Progenitor cell of endocrine pancreas (in vitro differentiated cells): ENCODE measurements at regions not wholly inside any gene's neighbourhood (a gene's known extent, or its start where the extent isn't known, plus 50 kb on each side); places are given as distances from the start of the nearest gene placed in this dataset.

Source experiments
- DNase-seq: peaks from one replicate; pipeline ENCODE4 v3.0.0; 2021; ENCODE audit warnings: low spot score; ENCODE audit not compliant: unreplicated experiment
- H3K27ac Mint-ChIP-seq: 2 replicates; pipeline ENCODE4 v1.8.0; 2021; ENCODE audit warnings: mild to moderate bottlenecking, moderate library complexity, mixed read lengths
- H3K27me3 Mint-ChIP-seq: 2 replicates; pipeline ENCODE4 v1.8.0; 2021; ENCODE audit warnings: mixed read lengths
- H3K36me3 Mint-ChIP-seq: 2 replicates; pipeline ENCODE4 v1.8.0; 2022; ENCODE audit warnings: mixed read lengths; ENCODE audit not compliant: insufficient read depth
- H3K4me1 Mint-ChIP-seq: 2 replicates; pipeline ENCODE4 v1.8.0; 2021; ENCODE audit warnings: low read depth, mixed read lengths
- H3K4me3 Mint-ChIP-seq: 2 replicates; pipeline ENCODE4 v1.8.0; 2021; ENCODE audit warnings: low read depth, mild to moderate bottlenecking, moderate library complexity, mixed read lengths
- H3K9me3 Mint-ChIP-seq: 2 replicates; pipeline ENCODE4 v1.8.0; 2021; ENCODE audit warnings: low read depth, mixed read lengths
- CTCF ChIP-seq: fragments of 200-600 bp; sonication (generic); IDR thresholded peaks from one replicate; pipeline ENCODE4 v1.5.0; 2021; ENCODE audit warnings: antibody characterized with exemption, mild to moderate bottlenecking; ENCODE audit not compliant: unreplicated experiment

GRCh38 chr1:98267423-98267822, 346.6 kb upstream of the DPYD start:
- Mint-ChIP-seq H3K36me3 (peaks cover 7% of the 10 kb centered on the region), H3K9me3 (peaks cover 19% of the 10 kb centered on the region), H3K27ac (no peak overlapping the region), H3K4me1 (peaks cover 3% of the 10 kb centered on the region), H3K4me3 (no peak overlapping the region), H3K27me3 (no peaks in the 10 kb centered on the region)
- TF ChIP-seq CTCF, result no peak
- DNase-seq, result no peak

- Mint-ChIP-seq H3K27ac (no peak overlapping the region), H3K4me3 (no peak overlapping the region), H3K27me3 (no peaks in the 10 kb centered on the region), H3K4me1 (peaks cover 3% of the 10 kb centered on the region), H3K36me3 (no peaks in the 10 kb centered on the region), H3K9me3 (peaks cover 4% of the 10 kb centered on the region)
- no peak for TF ChIP-seq CTCF
- no peak for DNase-seq
These were observed 343.9 kb upstream of the DPYD start for GRCh38 chr1:98264727-98265126.

GRCh38 chr1:98260839-98261238, 340.0 kb upstream of the DPYD start:
- no peak for TF ChIP-seq CTCF
- DNase-seq, result no peak

GRCh38 chr1:98260412-98260811, 339.6 kb upstream of the DPYD start:
- Mint-ChIP-seq H3K9me3 (peaks cover 4% of the 10 kb centered on the region), H3K27me3 (no peaks in the 10 kb centered on the region), H3K4me1 (no peaks in the 10 kb centered on the region), H3K4me3 (no peak overlapping the region), H3K27ac (no peak overlapping the region), H3K36me3 (peaks cover 3% of the 10 kb centered on the region)
- TF ChIP-seq CTCF, result no peak
- no peak for DNase-seq

More at GRCh38 chr1:98260839-98261238, 340.0 kb upstream of the DPYD start:
- peaks cover 3% of the 10 kb centered on the region for H3K4me1 Mint-ChIP-seq
- peaks cover 4% of the 10 kb centered on the region for H3K9me3 Mint-ChIP-seq
- H3K36me3 Mint-ChIP-seq, result peaks cover 3% of the 10 kb centered on the region
- H3K4me3 Mint-ChIP-seq, result no peak overlapping the region
- H3K27ac Mint-ChIP-seq, result no peak overlapping the region
- H3K27me3 Mint-ChIP-seq, result no peaks in the 10 kb centered on the region

- Mint-ChIP-seq H3K36me3 (peaks cover 3% of the 10 kb centered on the region), H3K27ac (no peak overlapping the region), H3K9me3 (peaks cover 13% of the 10 kb centered on the region), H3K4me3 (no peak overlapping the region), H3K27me3 (no peaks in the 10 kb centered on the region), H3K4me1 (no peaks in the 10 kb centered on the region)
- DNase-seq, result no peak
- no peak for TF ChIP-seq CTCF
These were observed 335.9 kb upstream of the DPYD start for GRCh38 chr1:98256700-98257099.
